Neural progenitor cell (in vitro differentiated cells): ENCODE measurements at regions not wholly inside any gene's neighbourhood (a gene's known extent, or its start where the extent isn't known, plus 50 kb on each side); places are given as distances from the start of the nearest gene placed in this dataset.

ENCODE experiments used
- DNase-seq: peaks from one replicate; pipeline ENCODE4 v3.0.0-alpha.2; 2016; ENCODE audit warnings: low spot score
- H2AFZ ChIP-seq: fragments of 200-600 bp; sonication (generic); replicated peaks from 2 replicates; pipeline ENCODE4 v1.6.1; 2016; ENCODE audit warnings: antibody characterized with exemption
- H3F3A ChIP-seq: fragments of 200-600 bp; sonication (generic); 2 replicates; pipeline ENCODE4 v1.6.1; 2016; ENCODE audit warnings: antibody characterized with exemption, low read depth
- H3K27ac ChIP-seq: fragments of 200-600 bp; sonication (generic); 2 replicates; pipeline ENCODE4 v1.5.1; 2016; ENCODE audit warnings: mild to moderate bottlenecking
- H3K27me3 ChIP-seq: fragments of 200-600 bp; sonication (generic); 2 replicates; pipeline ENCODE4 v1.6.1; 2016; ENCODE audit warnings: mild to moderate bottlenecking, moderate library complexity
- H3K36me3 ChIP-seq: fragments of 200-600 bp; sonication (generic); 2 replicates; pipeline ENCODE4 v1.5.1; 2016
- H3K4me1 ChIP-seq: fragments of 200-600 bp; sonication (generic); 2 replicates; pipeline ENCODE4 v1.6.1; 2016; ENCODE audit warnings: mixed run types
- H3K4me2 ChIP-seq: fragments of 200-600 bp; sonication (generic); 2 replicates; pipeline ENCODE4 v1.6.1; 2016
- H3K4me3 ChIP-seq: fragments of 200-600 bp; sonication (generic); 2 replicates; pipeline ENCODE4 v1.5.1; 2016
- H3K79me2 ChIP-seq: fragments of 200-600 bp; sonication (generic); 2 replicates; pipeline ENCODE4 v1.6.1; 2016; ENCODE audit warnings: low read depth
- H3K9ac ChIP-seq: fragments of 200-600 bp; sonication (generic); 2 replicates; pipeline ENCODE4 v1.6.1; 2016
- H3K9me3 ChIP-seq: fragments of 200-600 bp; sonication (generic); 2 replicates; pipeline ENCODE4 v1.5.1; 2016; ENCODE audit warnings: low read depth
- H4K20me1 ChIP-seq: fragments of 200-600 bp; sonication (generic); 2 replicates; pipeline ENCODE4 v1.6.1; 2016; ENCODE audit warnings: low read depth
- H3K27ac Mint-ChIP-seq: 3 replicates; pipeline ENCODE4 v1.8.0; 2021; ENCODE audit warnings: mixed read lengths
- H3K27me3 Mint-ChIP-seq: 2 replicates; pipeline ENCODE4 v1.8.0; 2022; ENCODE audit warnings: low read depth, mild to moderate bottlenecking, inconsistent platforms, moderate library complexity, mixed read lengths; ENCODE audit not compliant: insufficient read depth
- H3K36me3 Mint-ChIP-seq: 3 replicates; pipeline ENCODE4 v1.8.0; 2021; ENCODE audit warnings: mixed read lengths
- H3K4me1 Mint-ChIP-seq: 3 replicates; pipeline ENCODE4 v1.8.0; 2021; ENCODE audit warnings: mixed read lengths
- H3K4me3 Mint-ChIP-seq: 3 replicates; pipeline ENCODE4 v1.8.0; 2021; ENCODE audit warnings: mild to moderate bottlenecking, moderate library complexity, mixed read lengths
- H3K9me3 Mint-ChIP-seq: 3 replicates; pipeline ENCODE4 v1.8.0; 2020; ENCODE audit warnings: mixed read lengths
- EZH2 ChIP-seq: fragments of 200-600 bp; sonication (generic); IDR thresholded peaks from 2 replicates; pipeline ENCODE4 v1.6.1; 2017; ENCODE audit warnings: antibody characterized with exemption, mild to moderate bottlenecking, moderate library complexity
- EZH2phosphoT487 ChIP-seq: fragments of 200-600 bp; sonication (generic); IDR thresholded peaks from 2 replicates; pipeline ENCODE4 v1.6.1; 2017; ENCODE audit warnings: antibody characterized with exemption
- TF ChIP-seq, protein P1 (sequence below): fragments of 200-600 bp; sonication (generic); IDR thresholded peaks from 2 replicates; pipeline ENCODE4 v1.5.1; 2017; ENCODE audit warnings: antibody characterized with exemption, mild to moderate bottlenecking

DNA sequence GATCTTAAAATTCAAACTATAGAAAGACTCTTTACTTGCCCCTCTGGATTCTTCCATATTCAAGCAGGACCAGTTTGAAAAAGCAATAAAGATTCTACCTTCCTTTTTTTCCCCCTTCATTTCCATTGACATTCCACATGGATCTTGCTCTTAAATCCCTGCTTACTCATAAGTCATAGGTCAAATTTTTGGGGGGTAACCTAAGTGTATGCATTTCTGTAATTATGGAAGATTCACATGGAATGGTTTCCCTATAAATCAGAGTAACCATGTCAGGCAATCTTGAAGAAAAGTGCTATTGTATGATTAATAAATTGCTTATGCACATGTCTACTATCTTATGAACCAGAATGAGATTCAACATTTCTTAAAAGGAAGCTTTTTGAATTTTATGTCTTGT, 551.0 kb downstream of the HAO1 start:
- peaks cover 12% of the 10 kb centered on the region for H3K4me1 Mint-ChIP-seq
- Histone ChIP-seq H3K4me2 (no peak overlapping the region), H3F3A (no peaks in the 10 kb centered on the region), H3K27ac (no peak overlapping the region), H3K4me1 (no peaks in the 10 kb centered on the region), H3K9me3 (no peaks in the 10 kb centered on the region), H3K27me3 (no peaks in the 10 kb centered on the region), H3K9ac (no peak overlapping the region), H3K36me3 (no peaks in the 10 kb centered on the region), H2AFZ (no peak overlapping the region), H3K79me2 (no peaks in the 10 kb centered on the region), H4K20me1 (no peaks in the 10 kb centered on the region), H3K4me3 (no peak overlapping the region)
- no peaks in the 10 kb centered on the region for H3K36me3 Mint-ChIP-seq
- peaks cover 3% of the 10 kb centered on the region for H3K27me3 Mint-ChIP-seq
- no peak overlapping the region for H3K4me3 Mint-ChIP-seq
- TF ChIP-seq EZH2 (no peak), EZH2phosphoT487 (no peak)
- TF ChIP-seq, protein P1, sequence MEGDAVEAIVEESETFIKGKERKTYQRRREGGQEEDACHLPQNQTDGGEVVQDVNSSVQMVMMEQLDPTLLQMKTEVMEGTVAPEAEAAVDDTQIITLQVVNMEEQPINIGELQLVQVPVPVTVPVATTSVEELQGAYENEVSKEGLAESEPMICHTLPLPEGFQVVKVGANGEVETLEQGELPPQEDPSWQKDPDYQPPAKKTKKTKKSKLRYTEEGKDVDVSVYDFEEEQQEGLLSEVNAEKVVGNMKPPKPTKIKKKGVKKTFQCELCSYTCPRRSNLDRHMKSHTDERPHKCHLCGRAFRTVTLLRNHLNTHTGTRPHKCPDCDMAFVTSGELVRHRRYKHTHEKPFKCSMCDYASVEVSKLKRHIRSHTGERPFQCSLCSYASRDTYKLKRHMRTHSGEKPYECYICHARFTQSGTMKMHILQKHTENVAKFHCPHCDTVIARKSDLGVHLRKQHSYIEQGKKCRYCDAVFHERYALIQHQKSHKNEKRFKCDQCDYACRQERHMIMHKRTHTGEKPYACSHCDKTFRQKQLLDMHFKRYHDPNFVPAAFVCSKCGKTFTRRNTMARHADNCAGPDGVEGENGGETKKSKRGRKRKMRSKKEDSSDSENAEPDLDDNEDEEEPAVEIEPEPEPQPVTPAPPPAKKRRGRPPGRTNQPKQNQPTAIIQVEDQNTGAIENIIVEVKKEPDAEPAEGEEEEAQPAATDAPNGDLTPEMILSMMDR = no peak
- no peak for DNase-seq
- H3K27ac Mint-ChIP-seq = no peak overlapping the region
- H3K9me3 Mint-ChIP-seq = no peaks in the 10 kb centered on the region

DNA sequence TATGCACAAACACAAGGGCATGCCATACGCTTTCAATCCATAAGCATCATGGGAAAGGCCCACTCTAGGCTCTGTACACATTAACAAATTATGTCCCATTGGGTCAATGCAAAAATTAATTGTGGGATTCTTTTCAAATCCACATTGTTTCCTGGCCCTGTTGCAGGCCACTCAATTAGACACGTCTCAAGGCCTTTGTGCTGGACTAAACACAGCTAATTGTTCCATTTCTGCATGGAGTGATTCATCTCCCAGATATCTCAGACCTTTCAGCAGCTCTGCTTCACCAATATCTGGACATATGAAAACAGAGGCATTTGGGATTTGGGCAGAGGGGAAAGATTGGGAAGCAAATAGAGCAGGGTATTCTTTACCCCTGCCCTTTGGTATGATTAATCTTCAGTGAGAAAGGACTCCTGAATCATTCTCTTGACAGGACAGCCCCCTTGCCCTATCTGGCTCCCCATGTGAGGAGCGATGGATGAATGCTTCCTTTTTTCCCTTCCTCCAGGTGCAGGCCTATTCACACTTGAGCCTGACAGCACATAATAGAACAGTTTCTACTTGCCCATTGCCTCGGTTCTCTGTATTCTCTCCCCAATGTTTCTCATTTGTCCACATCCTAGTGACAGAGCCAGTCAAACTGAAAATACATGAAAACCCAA, 547.6 kb downstream of the HAO1 start:
- Histone ChIP-seq H3K27me3 (no peaks in the 10 kb centered on the region), H3K79me2 (no peaks in the 10 kb centered on the region), H3K9ac (no peak overlapping the region), H3K4me3 (no peak overlapping the region), H3K36me3 (no peaks in the 10 kb centered on the region), H3K9me3 (no peaks in the 10 kb centered on the region), H4K20me1 (no peaks in the 10 kb centered on the region), H2AFZ (no peak overlapping the region), H3F3A (no peaks in the 10 kb centered on the region), H3K4me2 (no peak overlapping the region), H3K4me1 (peaks cover 4% of the 10 kb centered on the region), H3K27ac (no peak overlapping the region)
- TF ChIP-seq, protein P1 = no peak
- TF ChIP-seq EZH2 (no peak), EZH2phosphoT487 (no peak)
- Mint-ChIP-seq H3K4me1 (peaks cover 15% of the 10 kb centered on the region), H3K27ac (no peak overlapping the region), H3K4me3 (no peak overlapping the region), H3K27me3 (peaks cover 4% of the 10 kb centered on the region), H3K9me3 (peaks cover 4% of the 10 kb centered on the region), H3K36me3 (no peaks in the 10 kb centered on the region)
- no peak for DNase-seq

DNA sequence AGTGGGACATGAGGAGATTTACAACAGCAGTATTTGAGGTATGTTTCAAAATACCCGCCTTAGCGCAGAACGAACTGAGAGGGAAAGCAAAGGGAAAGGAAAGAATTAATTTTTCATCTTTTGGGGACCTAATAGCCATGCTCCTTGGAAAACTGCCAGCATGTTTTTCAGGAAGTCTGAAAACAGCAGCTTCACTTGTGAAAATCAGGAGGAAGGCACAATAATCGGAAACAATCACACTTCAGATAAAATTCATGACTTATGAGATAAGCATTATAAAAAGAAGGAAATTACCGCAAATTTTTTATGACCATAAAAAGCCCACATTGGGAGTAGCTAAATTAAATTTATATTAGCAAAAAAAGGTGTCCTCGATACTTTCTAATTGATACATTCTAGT, 541.1 kb downstream of the HAO1 start:
- no peak overlapping the region for H3K4me2 ChIP-seq
- H2AFZ ChIP-seq = no peak overlapping the region
- H3F3A ChIP-seq = no peaks in the 10 kb centered on the region
- TF ChIP-seq EZH2phosphoT487 = no peak
- no peak for TF ChIP-seq EZH2
- TF ChIP-seq, protein P1 = no peak
- H3K27me3 ChIP-seq = no peaks in the 10 kb centered on the region
- no peaks in the 10 kb centered on the region for H3K36me3 Mint-ChIP-seq
- no peak overlapping the region for H3K27ac ChIP-seq
- no peaks in the 10 kb centered on the region for H3K36me3 ChIP-seq
- DNase-seq = no peak
- H4K20me1 ChIP-seq = no peaks in the 10 kb centered on the region
- no peak overlapping the region for H3K4me3 Mint-ChIP-seq
- no peak overlapping the region for H3K4me3 ChIP-seq
- peaks cover 6% of the 10 kb centered on the region for H3K9me3 Mint-ChIP-seq
- H3K4me1 ChIP-seq = peaks cover 4% of the 10 kb centered on the region
- peaks cover 6% of the 10 kb centered on the region for H3K27me3 Mint-ChIP-seq
- H3K9me3 ChIP-seq = no peaks in the 10 kb centered on the region
- no peaks in the 10 kb centered on the region for H3K79me2 ChIP-seq
- peaks cover 7% of the 10 kb centered on the region for H3K4me1 Mint-ChIP-seq
- H3K9ac ChIP-seq = no peak overlapping the region
- H3K27ac Mint-ChIP-seq = no peak overlapping the region
